HEK293 (cell line): ENCODE measurements at regions not wholly inside any gene's neighbourhood (a gene's known extent, or its start where the extent isn't known, plus 50 kb on each side); places are given as distances from the start of the nearest gene placed in this dataset.

Experiments used
- CTCF ChIA-PET: fragments of 350-600 bp; formaldehyde crosslinking; extraction: SDS; loops from one replicate; lab custom pipeline; 2021; ENCODE audit warnings: antibody characterized with exemption; lab: Yijun Ruan, JAX
- POLR2A ChIA-PET: fragments of 300-600 bp; formaldehyde crosslinking; extraction: SDS; loops from one replicate; lab custom pipeline; 2020; ENCODE audit warnings: antibody characterized with exemption, inconsistent platforms; lab: Yijun Ruan, JAX
- H3K27ac ChIP-seq: fragments of 200-500 bp; sonication (Bioruptor generic); 2 replicates; pipeline ENCODE4 v1.5.1; 2014; ENCODE audit warnings: low read depth, low read length, control low read depth, inconsistent platforms; ENCODE audit errors: extremely low read depth
- H3K36me3 ChIP-seq, 2 experiments: fragments of 200-500 bp in 1 of 2; sonication (Bioruptor generic) in 1 of 2; 1 replicate in 1 of 2; 2 replicates in 1 of 2; pipeline ENCODE4 v1.5.1; 2014 to 2017; ENCODE audit warnings: inconsistent platforms in 2 of 2, low read length in 2 of 2; ENCODE audit not compliant: control insufficient read depth in 2 of 2, insufficient read depth in 1 of 2
- H3K4me1 ChIP-seq: fragments of 200-500 bp; sonication (Bioruptor generic); 2 replicates; pipeline ENCODE4 v1.5.1; 2014; ENCODE audit warnings: mild to moderate bottlenecking, low read length, inconsistent platforms; ENCODE audit not compliant: control insufficient read depth, insufficient read depth
- H3K4me3 ChIP-seq: 2 replicates; pipeline ENCODE4 v1.5.1; 2011; ENCODE audit warnings: low read depth, mild to moderate bottlenecking, control low read depth, low read length, moderate library complexity
- H3K9me3 ChIP-seq: fragments of 200-500 bp; sonication (Bioruptor generic); 2 replicates; pipeline ENCODE4 v1.5.1; 2014; ENCODE audit warnings: low read depth, low read length, inconsistent platforms; ENCODE audit not compliant: control insufficient read depth, insufficient read depth
- BCL11B ChIP-seq: fragments of 450-650 bp; formaldehyde crosslinking; IDR thresholded peaks from 2 replicates; pipeline ENCODE4 v1.5.1; 2016; ENCODE audit warnings: low read depth, missing biosample characterization, missing genetic modification characterization
- CTCF ChIP-seq: fragments of 450-650 bp; formaldehyde crosslinking; IDR thresholded peaks from 2 replicates; pipeline ENCODE4 v1.5.1; 2016; ENCODE audit warnings: missing biosample characterization, missing genetic modification characterization
- KLF8 ChIP-seq: fragments of 450-650 bp; formaldehyde crosslinking; IDR thresholded peaks from 2 replicates; pipeline ENCODE4 v1.5.1; 2016; ENCODE audit warnings: missing biosample characterization, missing genetic modification characterization
- PATZ1 ChIP-seq: fragments of 450-650 bp; formaldehyde crosslinking; IDR thresholded peaks from 2 replicates; pipeline ENCODE4 v1.5.1; 2016; ENCODE audit warnings: missing biosample characterization, missing genetic modification characterization
- PBX3 ChIP-seq: sonication (generic); formaldehyde crosslinking; IDR thresholded peaks from 2 replicates; pipeline ENCODE4 v1.8.1; 2022; ENCODE audit warnings: mild to moderate bottlenecking, moderate library complexity, missing genetic modification reagents
- SCRT2 ChIP-seq: fragments of 450-650 bp; formaldehyde crosslinking; IDR thresholded peaks from 2 replicates; pipeline ENCODE4 v1.5.1; 2016; ENCODE audit warnings: missing biosample characterization, missing genetic modification characterization
- TRIM28 ChIP-seq: IDR thresholded peaks from 2 replicates; pipeline ENCODE4 v1.6.1; 2011; ENCODE audit warnings: low read length, control low read depth, borderline replicate concordance
- WT1 ChIP-seq: fragments of 450-650 bp; formaldehyde crosslinking; IDR thresholded peaks from 2 replicates; pipeline ENCODE4 v1.5.1; 2016; ENCODE audit warnings: missing biosample characterization, missing genetic modification characterization
- ZBTB7A ChIP-seq: fragments of 450-650 bp; formaldehyde crosslinking; IDR thresholded peaks from 2 replicates; pipeline ENCODE4 v1.5.1; 2016; ENCODE audit warnings: low read depth, missing biosample characterization, missing genetic modification characterization
- ZFHX2 ChIP-seq: fragments of 450-650 bp; formaldehyde crosslinking; conservative IDR thresholded peaks from 2 replicates; pipeline ENCODE4 v1.5.1; 2016; ENCODE audit warnings: missing biosample characterization, missing genetic modification characterization
- ZNF140 ChIP-seq: fragments of 450-650 bp; formaldehyde crosslinking; IDR thresholded peaks from 2 replicates; pipeline ENCODE4 v1.5.1; 2016; ENCODE audit warnings: missing biosample characterization, missing genetic modification characterization
- ZNF155 ChIP-seq: fragments of 450-650 bp; formaldehyde crosslinking; IDR thresholded peaks from 2 replicates; pipeline ENCODE4 v1.5.1; 2016; ENCODE audit warnings: missing biosample characterization, missing genetic modification characterization
- ZNF311 ChIP-seq: fragments of 450-650 bp; formaldehyde crosslinking; IDR thresholded peaks from 2 replicates; pipeline ENCODE4 v1.5.1; 2017; ENCODE audit warnings: missing biosample characterization, missing genetic modification characterization, borderline replicate concordance
- ZNF354C ChIP-seq: fragments of 450-650 bp; formaldehyde crosslinking; IDR thresholded peaks from 2 replicates; pipeline ENCODE4 v1.5.1; 2016; ENCODE audit warnings: missing biosample characterization, missing genetic modification characterization, low read depth, borderline replicate concordance
- ZNF404 ChIP-seq: fragments of 450-650 bp; formaldehyde crosslinking; IDR thresholded peaks from 2 replicates; pipeline ENCODE4 v1.5.1; 2017; ENCODE audit warnings: missing biosample characterization, missing genetic modification characterization
- ZNF514 ChIP-seq: fragments of 450-650 bp; formaldehyde crosslinking; IDR thresholded peaks from 2 replicates; pipeline ENCODE4 v1.5.1; 2016; ENCODE audit warnings: missing biosample characterization, missing genetic modification characterization
- ZNF518A ChIP-seq: fragments of 450-650 bp; formaldehyde crosslinking; conservative IDR thresholded peaks from 2 replicates; pipeline ENCODE4 v1.5.1; 2016; ENCODE audit warnings: low read depth, missing biosample characterization, missing genetic modification characterization
- ZNF558 ChIP-seq: fragments of 450-650 bp; formaldehyde crosslinking; IDR thresholded peaks from 2 replicates; pipeline ENCODE4 v1.5.1; 2016; ENCODE audit warnings: missing biosample characterization, missing genetic modification characterization
- ZNF629 ChIP-seq: fragments of 450-650 bp; formaldehyde crosslinking; IDR thresholded peaks from 2 replicates; pipeline ENCODE4 v1.5.1; 2017; ENCODE audit warnings: missing biosample characterization, missing genetic modification characterization
- ZNF707 ChIP-seq: fragments of 450-650 bp; formaldehyde crosslinking; IDR thresholded peaks from 2 replicates; pipeline ENCODE4 v1.5.1; 2016; ENCODE audit warnings: missing biosample characterization, missing genetic modification characterization
- ZNF76 ChIP-seq: fragments of 450-650 bp; formaldehyde crosslinking; IDR thresholded peaks from 2 replicates; pipeline ENCODE4; 2016; ENCODE audit warnings: low read depth, missing biosample characterization, missing genetic modification characterization, borderline replicate concordance
- ZSCAN23 ChIP-seq: fragments of 450-650 bp; formaldehyde crosslinking; IDR thresholded peaks from 2 replicates; pipeline ENCODE4 v1.5.1; 2016; ENCODE audit warnings: missing biosample characterization, missing genetic modification characterization
- ZSCAN4 ChIP-seq: fragments of 450-650 bp; formaldehyde crosslinking; IDR thresholded peaks from 2 replicates; pipeline ENCODE4 v1.5.1; 2017; ENCODE audit warnings: missing biosample characterization, missing genetic modification characterization

- TF ChIP-seq ZNF514 (tag by site-specific recombination) (no peak), ZNF558 (tag by site-specific recombination) (no peak), CTCF (tag by site-specific recombination) (no peak), ZNF354C (no peak), ZNF707 (no peak), SCRT2 (no peak), TRIM28 (no peak), KLF8 (tag by site-specific recombination) (no peak), ZNF76 (tag by site-specific recombination) (no peak), ZNF311 (no peak), ZNF518A (tag by site-specific recombination) (no peak), ZNF629 (tag by site-specific recombination) (no peak), ZNF155 (no peak), ZNF404 (tag by site-specific recombination) (no peak)
- Histone ChIP-seq H3K4me3 (no peak overlapping the region), H3K4me1 (no peaks in the 10 kb centered on the region), H3K36me3 (no peaks in the 10 kb centered on the region), H3K9me3 (no peaks in the 10 kb centered on the region), H3K27ac (no peak overlapping the region)
- POLR2A ChIA-PET, result interaction anchor here (0.6 kb wide), 1 partner anchor 394 kb away, joined by 3 read pairs; no protein-coding TSS in a partner anchor
- CTCF ChIA-PET, result interaction anchor here (0.6 to 0.8 kb wide), 2 partner anchors 7 to 21 kb away, joined by 3 to 5 read pairs; no protein-coding TSS in a partner anchor
These were observed 182.8 kb downstream of the NUAK1 start for GRCh38 chr12:105955976-105956375.

- CTCF ChIA-PET, result interaction anchor here (0.8 kb wide), 1 partner anchor 20 kb away, joined by 5 read pairs; no protein-coding TSS in a partner anchor
- no peak for TF ChIP-seq WT1 (tag by site-specific recombination)
- no peak for TF ChIP-seq PBX3
- TF ChIP-seq PATZ1 (tag by site-specific recombination), result no peak
- no peak for TF ChIP-seq ZBTB7A (tag by site-specific recombination)
- no peak for TF ChIP-seq ZNF514 (tag by site-specific recombination)
- no peak for TF ChIP-seq ZNF140 (tag by site-specific recombination)
- TF ChIP-seq ZSCAN4, result no peak
- TF ChIP-seq BCL11B, result no peak
- no peak for TF ChIP-seq ZSCAN23 (tag by site-specific recombination)
- TF ChIP-seq ZFHX2 (tag by site-specific recombination), result no peak
These were observed 181.9 kb downstream of the NUAK1 start for GRCh38 chr12:105956662-105957457.

More at GRCh38 chr12:105956662-105957457, 181.9 kb downstream of the NUAK1 start:
- Histone ChIP-seq H3K9me3 (no peaks in the 10 kb centered on the region), H3K36me3 (no peaks in the 10 kb centered on the region), H3K4me3 (no peak overlapping the region), H3K4me1 (no peaks in the 10 kb centered on the region), H3K27ac (no peak overlapping the region)
- POLR2A ChIA-PET, result no interaction called here
